ENCODE measurements at regions not wholly inside any gene's neighbourhood (a gene's known extent, or its start where the extent isn't known, plus 50 kb on each side); places are given as distances from the start of the nearest gene placed in this dataset.

GRCh38 chr7:119895320-119895719 is 377.7 kb upstream of the KCND2 start:
- TF ChIP-seq GABPA (IDR thresholded peaks at IDR 0.05 in 1 of 2, conservative IDR thresholded peaks at IDR 0.05 in 1 of 2): no peak
- no peak overlapping the region for H3K27ac ChIP-seq (ENCODE audit: low read depth in 1 of 2, low read length in 2 of 2)

GRCh38 chr7:119896386-119896785 is 376.6 kb upstream of the KCND2 start:
- Histone ChIP-seq H3K4me3 (ENCODE audit: low read depth in 1 of 3, low read length in 3 of 3) (no peak overlapping the region), H3K27ac (ENCODE audit: low read depth in 1 of 2, low read length in 2 of 2) (no peak overlapping the region), H3K9me3 (ENCODE audit: control insufficient read depth in 4 of 4, low read length in 3 of 4) (no peaks in the 10 kb centered on the region), H3K4me1 (ENCODE audit: control insufficient read depth in 4 of 4, insufficient read depth in 4 of 4, low read length in 3 of 4) (no peaks in the 10 kb centered on the region), H3K36me3 (ENCODE audit: control insufficient read depth in 4 of 4, insufficient read depth in 3 of 4, low read depth in 1 of 4, low read length in 3 of 4) (no peaks in the 10 kb centered on the region), H3K27me3 (ENCODE audit: control insufficient read depth in 4 of 4, insufficient read depth in 4 of 4, low read length in 3 of 4) (no peaks in the 10 kb centered on the region), H3K9ac (ENCODE audit: low read depth in 1 of 2, low read length in 2 of 2) (no peak overlapping the region)
- no peak for DNase-seq (ENCODE audit: low spot score)
- TF ChIP-seq ATF3 (IDR thresholded peaks at IDR 0.05): no peak
- TF ChIP-seq REST (IDR thresholded peaks at IDR 0.05): no peak
- TF ChIP-seq GABPA (IDR thresholded peaks at IDR 0.05 in 1 of 2, conservative IDR thresholded peaks at IDR 0.05 in 1 of 2): no peak
- no peak for TF ChIP-seq RXRA (IDR thresholded peaks at IDR 0.05)
- TF ChIP-seq CTCF (IDR thresholded peaks at IDR 0.05; ENCODE audit: low read depth, low read length, missing input control): no peak
- no peak for TF ChIP-seq HNF4G (IDR thresholded peaks at IDR 0.05)
- no peak for TF ChIP-seq HNF4A (conservative IDR thresholded peaks at IDR 0.05)
- no peak for TF ChIP-seq JUND (IDR thresholded peaks at IDR 0.05)
- no peak for TF ChIP-seq FOXA1 (IDR thresholded peaks at IDR 0.05)
- no peak for TF ChIP-seq MAX (IDR thresholded peaks at IDR 0.05)
- TF ChIP-seq RAD21 (IDR thresholded peaks at IDR 0.05): no peak
- no peak for TF ChIP-seq SP1 (IDR thresholded peaks at IDR 0.05)
- no peak for TF ChIP-seq FOXA2 (IDR thresholded peaks at IDR 0.05)
- no peak for TF ChIP-seq ZBTB33 (IDR thresholded peaks at IDR 0.05)
- no peak for TF ChIP-seq TAF1 (conservative IDR thresholded peaks at IDR 0.05)
- TF ChIP-seq NR2F2 (IDR thresholded peaks at IDR 0.05): no peak
- no peak for TF ChIP-seq YY1 (IDR thresholded peaks at IDR 0.05)

More at GRCh38 chr7:119895320-119895719, 377.7 kb upstream of the KCND2 start:
- Histone ChIP-seq H3K4me1 (ENCODE audit: control insufficient read depth in 4 of 4, insufficient read depth in 4 of 4, low read length in 3 of 4) (no peaks in the 10 kb centered on the region), H3K27me3 (ENCODE audit: control insufficient read depth in 4 of 4, insufficient read depth in 4 of 4, low read length in 3 of 4) (no peaks in the 10 kb centered on the region), H3K36me3 (ENCODE audit: control insufficient read depth in 4 of 4, insufficient read depth in 3 of 4, low read depth in 1 of 4, low read length in 3 of 4) (no peaks in the 10 kb centered on the region), H3K4me3 (ENCODE audit: low read depth in 1 of 3, low read length in 3 of 3) (no peak overlapping the region), H3K9ac (ENCODE audit: low read depth in 1 of 2, low read length in 2 of 2) (no peak overlapping the region), H3K9me3 (ENCODE audit: control insufficient read depth in 4 of 4, low read length in 3 of 4) (no peaks in the 10 kb centered on the region)
- DNase-seq (ENCODE audit: low spot score): no peak
- 80% methylated on average over 1 of the region's 1 CpG for WGBS

Data from liver (tissue), 8 donors.